ENCODE measurements at regions not wholly inside any gene's neighbourhood (a gene's known extent, or its start where the extent isn't known, plus 50 kb on each side); places are given as distances from the start of the nearest gene placed in this dataset.

DNA sequence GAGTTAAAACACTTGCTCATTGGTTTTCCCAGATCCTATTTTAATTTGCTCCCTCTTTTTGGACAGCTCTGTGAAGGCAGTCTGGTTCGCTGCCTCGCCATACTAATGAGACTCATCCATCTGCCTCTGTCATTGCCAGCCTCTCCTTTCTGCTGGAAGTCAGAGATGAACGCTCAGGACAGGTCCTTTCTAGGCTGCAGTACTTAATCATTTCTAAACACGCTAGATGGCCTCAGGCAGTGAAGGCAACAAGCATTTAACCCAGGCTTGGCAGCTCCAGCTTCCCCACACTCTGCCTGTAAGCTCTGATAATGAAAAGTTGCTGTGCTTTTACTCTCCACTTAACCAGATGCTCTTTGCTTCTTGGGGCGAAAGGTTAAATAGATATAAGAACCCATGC lies 286.7 kb upstream of the POU3F2 start:
- TF ChIP-seq, protein P1, sequence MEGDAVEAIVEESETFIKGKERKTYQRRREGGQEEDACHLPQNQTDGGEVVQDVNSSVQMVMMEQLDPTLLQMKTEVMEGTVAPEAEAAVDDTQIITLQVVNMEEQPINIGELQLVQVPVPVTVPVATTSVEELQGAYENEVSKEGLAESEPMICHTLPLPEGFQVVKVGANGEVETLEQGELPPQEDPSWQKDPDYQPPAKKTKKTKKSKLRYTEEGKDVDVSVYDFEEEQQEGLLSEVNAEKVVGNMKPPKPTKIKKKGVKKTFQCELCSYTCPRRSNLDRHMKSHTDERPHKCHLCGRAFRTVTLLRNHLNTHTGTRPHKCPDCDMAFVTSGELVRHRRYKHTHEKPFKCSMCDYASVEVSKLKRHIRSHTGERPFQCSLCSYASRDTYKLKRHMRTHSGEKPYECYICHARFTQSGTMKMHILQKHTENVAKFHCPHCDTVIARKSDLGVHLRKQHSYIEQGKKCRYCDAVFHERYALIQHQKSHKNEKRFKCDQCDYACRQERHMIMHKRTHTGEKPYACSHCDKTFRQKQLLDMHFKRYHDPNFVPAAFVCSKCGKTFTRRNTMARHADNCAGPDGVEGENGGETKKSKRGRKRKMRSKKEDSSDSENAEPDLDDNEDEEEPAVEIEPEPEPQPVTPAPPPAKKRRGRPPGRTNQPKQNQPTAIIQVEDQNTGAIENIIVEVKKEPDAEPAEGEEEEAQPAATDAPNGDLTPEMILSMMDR (IDR thresholded peaks at IDR 0.05; ENCODE audit: insufficient read depth, low read depth, low read length) = no peak
- no peak for TF ChIP-seq EZH2 (IDR thresholded peaks at IDR 0.05; ENCODE audit: insufficient read depth, low read length)
